Progenitor cell of endocrine pancreas (in vitro differentiated cells): ENCODE measurements at regions not wholly inside any gene's neighbourhood (a gene's known extent, or its start where the extent isn't known, plus 50 kb on each side); places are given as distances from the start of the nearest gene placed in this dataset.

Source experiments
- DNase-seq: peaks from one replicate; pipeline ENCODE4 v3.0.0; 2021; ENCODE audit warnings: low spot score; ENCODE audit not compliant: unreplicated experiment
- H3K27ac Mint-ChIP-seq: 2 replicates; pipeline ENCODE4 v1.8.0; 2021; ENCODE audit warnings: mild to moderate bottlenecking, moderate library complexity, mixed read lengths
- H3K27me3 Mint-ChIP-seq: 2 replicates; pipeline ENCODE4 v1.8.0; 2021; ENCODE audit warnings: mixed read lengths
- H3K36me3 Mint-ChIP-seq: 2 replicates; pipeline ENCODE4 v1.8.0; 2022; ENCODE audit warnings: mixed read lengths; ENCODE audit not compliant: insufficient read depth
- H3K4me1 Mint-ChIP-seq: 2 replicates; pipeline ENCODE4 v1.8.0; 2021; ENCODE audit warnings: low read depth, mixed read lengths
- H3K4me3 Mint-ChIP-seq: 2 replicates; pipeline ENCODE4 v1.8.0; 2021; ENCODE audit warnings: low read depth, mild to moderate bottlenecking, moderate library complexity, mixed read lengths
- H3K9me3 Mint-ChIP-seq: 2 replicates; pipeline ENCODE4 v1.8.0; 2021; ENCODE audit warnings: low read depth, mixed read lengths
- CTCF ChIP-seq: fragments of 200-600 bp; sonication (generic); IDR thresholded peaks from one replicate; pipeline ENCODE4 v1.5.0; 2021; ENCODE audit warnings: antibody characterized with exemption, mild to moderate bottlenecking; ENCODE audit not compliant: unreplicated experiment

GRCh38 chr2:137847443-137847842 is 116.8 kb upstream of the HNMT start:
- no peaks in the 10 kb centered on the region for H3K27me3 Mint-ChIP-seq
- DNase-seq: no peak
- H3K9me3 Mint-ChIP-seq: peaks cover 5% of the 10 kb centered on the region
- no peak for TF ChIP-seq CTCF
- no peak overlapping the region for H3K27ac Mint-ChIP-seq
- H3K4me1 Mint-ChIP-seq: no peaks in the 10 kb centered on the region
- H3K36me3 Mint-ChIP-seq: no peaks in the 10 kb centered on the region
- H3K4me3 Mint-ChIP-seq: no peak overlapping the region

- Mint-ChIP-seq H3K4me1 (peaks cover 29% of the 10 kb centered on the region), H3K4me3 (no peak overlapping the region), H3K27ac (peak overlapping the region; percentile 87), H3K27me3 (no peaks in the 10 kb centered on the region), H3K9me3 (peaks cover 3% of the 10 kb centered on the region), H3K36me3 (no peaks in the 10 kb centered on the region)
- no peak for DNase-seq
- TF ChIP-seq CTCF: no peak
Observed at GRCh38 chr2:137857881-137858280, 106.4 kb upstream of the HNMT start.

GRCh38 chr2:137862651-137863050 is 101.6 kb upstream of the HNMT start:
- H3K27ac Mint-ChIP-seq: no peak overlapping the region
- no peaks in the 10 kb centered on the region for H3K36me3 Mint-ChIP-seq
- no peaks in the 10 kb centered on the region for H3K27me3 Mint-ChIP-seq
- no peak for TF ChIP-seq CTCF
- peaks cover 22% of the 10 kb centered on the region for H3K4me1 Mint-ChIP-seq
- no peak for DNase-seq
- peaks cover 3% of the 10 kb centered on the region for H3K9me3 Mint-ChIP-seq
- H3K4me3 Mint-ChIP-seq: no peak overlapping the region

- Mint-ChIP-seq H3K27me3 (no peaks in the 10 kb centered on the region), H3K36me3 (no peaks in the 10 kb centered on the region), H3K4me1 (peaks cover 15% of the 10 kb centered on the region), H3K27ac (no peak overlapping the region), H3K9me3 (no peaks in the 10 kb centered on the region), H3K4me3 (no peak overlapping the region)
- peak; percentile 80 for TF ChIP-seq CTCF
- peak; percentile 46 for DNase-seq
Observed at GRCh38 chr2:137865954-137866540, 98.2 kb upstream of the HNMT start.

- H3K27me3 Mint-ChIP-seq: no peaks in the 10 kb centered on the region
- no peaks in the 10 kb centered on the region for H3K9me3 Mint-ChIP-seq
- peaks cover 36% of the 10 kb centered on the region for H3K4me1 Mint-ChIP-seq
- no peaks in the 10 kb centered on the region for H3K36me3 Mint-ChIP-seq
- H3K27ac Mint-ChIP-seq: no peak overlapping the region
- no peak for DNase-seq
- no peak overlapping the region for H3K4me3 Mint-ChIP-seq
- no peak for TF ChIP-seq CTCF
Observed at GRCh38 chr2:137870682-137871081, 93.6 kb upstream of the HNMT start.
